NCI-H2171 (cell line): ENCODE measurements at regions not wholly inside any gene's neighbourhood (a gene's known extent, or its start where the extent isn't known, plus 50 kb on each side); places are given as distances from the start of the nearest gene placed in this dataset.

Experiments used
- DNase-seq: peaks from one replicate; lab custom pipeline; 2025; lab: John Stamatoyannopoulos, UW

GRCh38 chr3:181442066-181442465, 269.7 kb upstream of the SOX2 start:
- DNase-seq: no peak

DNA sequence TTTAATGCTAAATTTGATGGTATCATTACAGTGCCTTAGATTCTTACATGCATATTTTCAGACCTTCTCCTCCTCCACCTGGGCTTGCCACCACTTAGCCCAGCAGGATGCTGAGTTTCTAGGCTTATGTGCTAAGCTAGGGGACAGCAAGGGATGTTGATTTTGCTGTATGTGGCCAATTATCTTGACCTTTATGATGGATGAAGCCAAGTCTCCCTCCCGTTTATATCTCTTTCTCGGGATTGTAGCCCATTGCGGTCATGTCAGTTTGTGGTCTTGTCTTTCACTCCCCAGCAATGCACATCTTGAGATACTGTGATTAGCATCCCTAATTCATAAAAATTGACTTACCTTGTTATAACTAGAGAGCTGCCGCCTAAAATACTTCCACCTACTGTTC, 278.7 kb upstream of the SOX2 start:
- no peak for DNase-seq

GRCh38 chr3:181431748-181432147, 280.0 kb upstream of the SOX2 start:
- no peak for DNase-seq

- DNase-seq: no peak
These were observed 286.7 kb upstream of the SOX2 start for GRCh38 chr3:181425074-181425473.

DNA sequence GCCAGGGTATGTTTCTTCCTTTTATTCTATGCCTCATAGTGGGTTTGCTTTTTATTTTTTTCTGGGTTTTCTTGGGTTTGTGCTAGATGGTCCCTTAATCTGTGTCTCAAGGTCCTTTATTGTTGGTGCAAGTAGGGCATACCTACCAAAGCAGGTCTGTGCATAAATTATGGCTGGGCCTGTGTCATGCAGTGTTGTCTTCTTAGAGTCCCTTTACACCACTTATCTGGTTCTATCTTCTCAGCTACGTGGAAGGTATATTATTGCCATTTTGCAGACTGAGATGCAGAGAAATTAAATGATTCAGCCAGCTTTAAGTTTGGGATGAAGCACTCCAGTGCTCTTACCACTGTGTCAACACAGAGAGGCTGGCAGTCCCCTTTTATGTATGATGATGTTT, 293.5 kb upstream of the SOX2 start:
- no peak for DNase-seq

DNA sequence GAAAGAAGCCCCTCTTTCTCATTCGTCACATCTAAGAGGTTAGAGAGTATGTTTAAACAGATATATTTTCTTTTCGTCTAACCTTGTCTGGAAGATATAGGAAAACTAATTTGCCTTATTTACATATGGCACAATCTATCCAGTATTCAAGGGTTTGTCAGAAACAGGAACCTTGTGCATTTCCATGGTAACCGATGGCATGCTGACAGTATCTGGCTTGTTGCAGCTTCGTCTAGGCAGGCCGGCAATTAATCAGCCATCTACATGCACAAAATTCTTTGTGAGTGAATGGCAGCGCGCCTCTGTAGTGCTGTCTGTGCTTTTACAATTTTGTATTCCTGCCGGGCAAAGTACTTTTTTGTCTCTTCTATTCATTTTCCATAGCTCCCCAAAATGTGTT, 294.0 kb upstream of the SOX2 start:
- no peak for DNase-seq

DNA sequence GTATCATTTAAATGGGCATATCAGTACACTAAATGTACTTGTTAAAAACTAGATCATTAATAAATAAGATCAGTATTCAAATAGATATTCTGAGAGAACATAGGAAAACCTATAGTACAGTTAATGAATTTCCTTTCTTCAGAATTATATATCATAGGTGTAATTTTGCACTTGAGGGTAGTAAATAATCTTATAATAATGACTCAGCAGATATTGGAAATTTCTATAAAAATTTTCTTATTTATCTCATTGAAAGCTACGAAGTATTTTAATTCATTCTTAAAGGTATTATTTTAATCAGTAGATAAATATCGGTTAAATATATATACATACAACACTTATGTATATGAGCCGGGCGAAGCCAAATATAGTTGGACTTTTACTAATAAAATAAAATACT, 300.9 kb upstream of the SOX2 start:
- no peak for DNase-seq

DNA sequence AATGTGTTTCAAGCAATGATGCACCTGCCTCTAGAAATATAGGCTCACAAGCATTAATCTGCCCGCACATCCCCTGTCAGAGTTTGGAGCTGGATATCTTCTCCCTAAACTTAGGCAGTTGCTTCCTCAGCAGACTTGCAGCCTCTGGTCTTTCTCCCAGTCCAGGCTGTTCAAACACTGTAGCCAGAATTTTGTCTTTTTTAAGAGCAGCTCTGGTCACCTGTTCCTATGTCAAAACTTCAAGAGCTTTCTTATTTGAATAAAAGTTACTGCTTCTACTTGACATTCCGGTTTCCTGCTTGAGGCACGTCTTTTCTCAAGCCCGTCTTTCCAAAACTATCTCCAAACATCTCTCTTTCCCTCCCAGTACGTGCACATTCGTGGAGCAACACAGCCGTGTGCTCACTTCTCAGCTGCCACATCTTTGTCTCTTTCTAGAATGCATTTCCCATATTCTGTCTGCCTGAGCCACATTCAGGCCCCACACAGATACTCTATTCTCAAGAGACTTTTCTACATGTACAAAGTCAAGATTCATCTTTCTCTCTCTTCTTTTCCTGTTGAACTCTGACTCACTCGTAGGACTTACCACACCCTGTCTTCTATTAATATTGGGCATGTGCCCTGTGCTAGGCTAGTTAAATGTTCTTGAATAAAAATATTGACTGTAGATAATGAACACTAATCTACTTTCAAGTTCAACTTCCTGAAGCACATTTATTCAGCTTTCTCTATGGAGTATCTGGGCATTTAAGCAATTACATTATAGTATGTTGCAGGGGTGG, 307.7 kb upstream of the SOX2 start:
- DNase-seq: no peak

GRCh38 chr3:181402347-181402746, 309.4 kb upstream of the SOX2 start:
- DNase-seq: no peak

DNA sequence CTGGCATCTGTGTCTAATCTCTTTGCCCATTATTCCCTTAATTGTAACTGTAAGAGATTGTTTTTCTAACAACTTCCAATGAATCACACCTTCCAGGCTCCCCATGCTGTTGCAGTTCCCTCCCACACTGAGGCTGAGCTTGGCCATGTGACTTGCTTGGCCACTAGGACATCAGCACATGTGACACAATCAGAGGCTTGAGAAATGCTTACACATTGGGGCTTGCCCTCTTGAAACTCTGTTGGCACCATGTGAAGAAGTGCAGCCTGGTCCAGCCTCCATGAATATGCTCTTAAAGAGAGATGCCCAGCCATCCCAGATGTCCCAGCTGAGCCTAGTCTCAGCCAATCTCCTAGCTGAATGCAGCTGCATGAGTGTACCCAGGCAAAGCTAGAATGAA, 326.8 kb upstream of the SOX2 start:
- DNase-seq: no peak

- no peak for DNase-seq
These were observed 328.0 kb upstream of the SOX2 start for GRCh38 chr3:181383760-181384159.

DNA sequence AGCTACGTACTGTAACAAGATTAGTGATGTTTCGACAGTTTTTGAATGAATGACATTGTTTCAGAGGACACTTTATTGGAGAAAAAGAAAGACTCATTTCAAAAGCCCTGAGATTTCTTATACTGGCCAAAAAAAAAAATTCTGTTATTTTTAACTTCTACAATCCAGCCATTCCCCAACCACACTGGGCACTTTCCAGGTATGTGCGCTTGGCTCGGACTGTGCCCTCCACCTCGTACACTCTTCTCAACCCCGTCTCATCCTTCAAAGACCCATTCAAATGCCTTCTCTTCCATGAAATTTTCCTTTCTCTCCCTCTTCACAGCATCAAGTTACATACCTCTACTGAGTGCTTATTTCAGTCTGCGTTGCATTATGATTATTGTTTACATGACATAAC, 328.5 kb upstream of the SOX2 start:
- no peak for DNase-seq

DNA sequence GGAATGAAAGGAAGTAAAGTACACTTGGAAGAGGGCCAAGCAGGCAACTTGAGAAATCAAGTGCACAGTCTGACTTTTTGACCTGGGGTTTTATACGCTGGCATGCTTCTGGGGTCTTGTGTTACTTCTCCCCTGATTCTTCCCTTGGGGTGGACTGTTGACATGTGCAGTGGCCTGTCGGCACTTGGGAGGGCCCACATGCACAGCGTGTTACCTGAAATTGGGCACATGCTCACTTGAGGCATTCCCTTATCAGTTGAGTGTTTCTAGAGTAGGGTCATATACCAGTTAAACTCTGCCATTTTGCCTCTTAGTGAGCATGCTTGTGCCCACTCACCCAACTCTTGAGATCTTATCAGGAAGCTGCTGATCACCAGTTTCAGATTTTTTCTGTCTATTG, 329.1 kb upstream of the SOX2 start:
- DNase-seq: no peak

DNA sequence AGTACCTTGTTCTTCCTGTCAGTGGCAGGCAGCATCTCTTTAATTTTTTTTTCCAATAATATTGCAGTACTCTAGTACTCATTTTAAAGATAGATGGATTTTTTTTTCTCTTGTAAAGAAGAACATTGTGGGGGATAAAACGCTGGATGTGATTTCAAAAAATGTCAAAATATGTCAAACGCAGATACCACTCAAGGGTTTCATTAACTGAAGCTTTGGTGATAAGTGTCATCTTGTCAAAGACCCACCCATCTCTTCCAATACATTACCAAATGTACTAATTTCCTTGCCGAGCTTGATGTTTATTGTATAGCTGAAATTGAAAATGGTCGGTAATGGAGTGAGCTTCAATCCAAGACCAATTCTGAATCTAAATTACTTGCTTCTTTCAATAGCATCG, 332.4 kb upstream of the SOX2 start:
- no peak for DNase-seq

DNA sequence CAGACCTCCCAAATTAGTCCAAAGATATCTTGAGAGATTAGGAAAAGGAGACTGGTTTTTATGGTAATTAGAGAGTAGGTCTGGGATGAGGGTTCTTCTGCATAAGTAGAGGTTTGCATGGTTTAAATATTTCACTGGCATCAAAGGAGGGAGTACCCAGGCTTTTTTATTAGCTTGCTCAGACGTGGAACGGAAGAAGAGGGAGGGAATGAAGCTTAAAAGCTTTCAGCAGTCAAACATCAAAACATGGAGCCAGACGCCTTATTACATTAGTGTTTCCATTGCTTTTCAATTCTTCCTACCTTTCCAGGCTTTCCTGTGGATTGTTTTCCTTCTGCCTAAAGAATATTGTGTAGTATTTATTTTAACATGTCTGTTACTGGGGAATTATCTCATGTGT, 342.1 kb upstream of the SOX2 start:
- DNase-seq: no peak

GRCh38 chr3:181363231-181363630, 348.5 kb upstream of the SOX2 start:
- no peak for DNase-seq

- DNase-seq: no peak
These were observed 349.3 kb upstream of the SOX2 start for GRCh38 chr3:181362378-181362777.

DNA sequence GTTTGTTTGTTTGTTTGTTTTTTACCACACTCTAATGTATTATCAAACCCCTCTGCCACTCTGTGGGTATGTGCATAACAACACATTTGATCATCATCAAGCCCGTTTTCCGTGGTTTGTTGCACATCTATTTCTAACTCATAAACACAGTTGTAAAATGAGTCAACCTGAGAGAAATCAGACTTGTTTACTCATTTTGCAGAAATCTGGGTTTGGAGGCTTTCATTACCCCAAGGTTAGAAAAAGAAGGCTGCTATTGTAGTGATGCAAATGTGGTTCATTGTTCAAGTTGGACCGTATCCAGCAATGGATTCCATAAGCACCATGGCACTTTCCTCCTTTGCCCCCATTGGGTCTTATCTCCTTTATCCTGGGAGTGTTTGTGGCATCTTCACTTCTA, 353.2 kb upstream of the SOX2 start:
- no peak for DNase-seq

DNA sequence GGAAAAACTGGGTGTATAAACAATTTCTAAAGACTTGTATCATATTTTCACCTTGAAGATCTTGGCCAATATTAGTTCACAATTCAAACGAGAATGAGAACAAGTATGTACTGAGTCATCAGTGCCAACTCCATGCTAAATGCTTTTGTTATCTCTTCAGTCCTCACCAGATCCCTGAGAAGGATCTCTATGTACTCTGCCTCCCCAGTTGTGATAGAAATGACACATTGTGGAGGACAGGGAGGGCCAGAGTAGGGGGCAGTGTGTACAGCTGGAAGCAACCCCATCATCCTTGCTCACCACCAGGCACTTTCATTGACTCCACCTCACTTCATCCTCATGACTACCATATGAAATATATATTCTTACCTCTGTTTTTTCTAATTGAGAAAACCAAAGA, 353.7 kb upstream of the SOX2 start:
- no peak for DNase-seq

DNA sequence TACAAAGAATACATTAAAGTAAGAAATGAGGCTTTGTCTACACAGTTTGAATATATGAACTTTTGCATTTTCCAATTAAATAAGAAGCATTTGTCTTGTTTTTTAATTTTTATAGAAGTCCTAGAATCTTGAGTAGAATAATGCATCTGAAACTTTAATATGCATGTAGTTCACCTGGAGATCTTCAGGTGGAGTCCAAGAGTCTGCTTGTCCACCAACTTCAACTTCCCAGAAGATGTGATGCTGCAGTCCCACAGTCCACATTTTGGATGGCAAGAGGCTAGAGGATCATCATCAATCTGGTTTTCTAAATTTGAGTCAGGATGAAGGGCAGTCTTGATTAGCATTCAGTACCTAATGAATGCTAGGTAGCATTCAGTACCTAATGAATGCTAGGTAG, 357.6 kb upstream of the SOX2 start:
- DNase-seq: no peak

GRCh38 chr3:181344331-181344730, 354.8 kb upstream of the DNAJC19 start:
- DNase-seq: no peak

GRCh38 chr3:181336597-181336996, 347.1 kb upstream of the DNAJC19 start:
- no peak for DNase-seq

DNA sequence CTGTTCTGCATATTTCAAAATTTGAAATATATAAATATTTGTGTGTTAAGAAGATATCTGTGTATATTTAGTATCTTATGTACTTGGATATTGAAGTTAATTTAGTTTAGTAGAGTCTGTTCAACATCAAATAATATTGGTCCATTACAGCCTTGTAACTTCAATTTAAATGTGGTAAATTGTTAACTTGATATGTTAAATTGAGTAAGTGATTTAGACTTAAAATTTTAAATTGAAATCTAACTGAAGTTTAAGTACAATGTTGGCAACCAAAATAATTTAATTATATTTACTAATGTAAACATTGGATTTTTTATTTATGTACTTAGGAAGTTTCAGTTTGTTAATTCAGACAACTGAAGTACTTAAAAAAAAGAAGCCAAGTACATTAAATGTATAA, 343.9 kb upstream of the DNAJC19 start:
- no peak for DNase-seq

GRCh38 chr3:181330821-181331563, 341.5 kb upstream of the DNAJC19 start:
- no peak for DNase-seq
